Adrenal gland (tissue), 5 donors: ENCODE measurements at regions not wholly inside any gene's neighbourhood (a gene's known extent, or its start where the extent isn't known, plus 50 kb on each side); places are given as distances from the start of the nearest gene placed in this dataset.

Experiments used
- CTCF ChIP-seq, 6 experiments: fragments of 450-650 bp in 4 of 6; fragments of 200-600 bp in 2 of 6; sonication (generic) in 1 of 6; IDR thresholded peaks; 1 replicate in 5 of 6; 2 replicates in 1 of 6; pipeline versions ENCODE4 v1.5.1 to v1.8.0; 2016 to 2021; ENCODE audit warnings: antibody characterized with exemption in 6 of 6, mild to moderate bottlenecking in 2 of 6, moderate library complexity in 1 of 6
- POLR2A ChIP-seq, 2 donors: fragments of 450-650 bp; IDR thresholded peaks; one replicate each; pipeline ENCODE4 v1.6.1; 2017; ENCODE audit warnings: antibody characterized with exemption in 2 of 2, mild to moderate bottlenecking in 2 of 2, moderate library complexity in 1 of 2
- donor health status: DM: no; HTN: no; CAD: no.

GRCh38 chr1:60170709-60171108 lies 97.1 kb upstream of the C1orf87 start:
- no peak for TF ChIP-seq CTCF (IDR thresholded peaks at IDR 0.05)
- TF ChIP-seq POLR2A (IDR thresholded peaks at IDR 0.05) = no peak
